ENCODE measurements at regions not wholly inside any gene's neighbourhood (a gene's known extent, or its start where the extent isn't known, plus 50 kb on each side); places are given as distances from the start of the nearest gene placed in this dataset.

DNA sequence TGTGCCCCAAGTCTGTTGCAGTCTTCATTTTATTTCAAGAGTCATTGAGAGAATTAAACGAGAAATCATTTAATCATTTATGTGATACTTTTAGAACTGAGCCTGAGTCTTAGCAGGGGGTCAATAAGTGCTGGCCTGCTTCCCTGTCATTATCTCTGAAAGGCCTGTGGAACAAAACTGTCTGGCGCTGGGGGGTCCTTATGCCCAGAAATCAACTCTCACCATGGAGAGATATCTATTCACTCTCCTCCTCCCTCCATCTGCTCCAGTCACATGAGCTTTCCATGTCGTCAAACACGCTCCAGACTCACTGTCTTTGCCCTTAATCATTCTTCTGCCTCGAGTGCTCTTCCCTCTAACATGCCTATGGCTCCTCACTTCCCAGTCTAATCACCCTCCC, 136.8 kb downstream of the ESM1 start:
- TF ChIP-seq, protein P1, sequence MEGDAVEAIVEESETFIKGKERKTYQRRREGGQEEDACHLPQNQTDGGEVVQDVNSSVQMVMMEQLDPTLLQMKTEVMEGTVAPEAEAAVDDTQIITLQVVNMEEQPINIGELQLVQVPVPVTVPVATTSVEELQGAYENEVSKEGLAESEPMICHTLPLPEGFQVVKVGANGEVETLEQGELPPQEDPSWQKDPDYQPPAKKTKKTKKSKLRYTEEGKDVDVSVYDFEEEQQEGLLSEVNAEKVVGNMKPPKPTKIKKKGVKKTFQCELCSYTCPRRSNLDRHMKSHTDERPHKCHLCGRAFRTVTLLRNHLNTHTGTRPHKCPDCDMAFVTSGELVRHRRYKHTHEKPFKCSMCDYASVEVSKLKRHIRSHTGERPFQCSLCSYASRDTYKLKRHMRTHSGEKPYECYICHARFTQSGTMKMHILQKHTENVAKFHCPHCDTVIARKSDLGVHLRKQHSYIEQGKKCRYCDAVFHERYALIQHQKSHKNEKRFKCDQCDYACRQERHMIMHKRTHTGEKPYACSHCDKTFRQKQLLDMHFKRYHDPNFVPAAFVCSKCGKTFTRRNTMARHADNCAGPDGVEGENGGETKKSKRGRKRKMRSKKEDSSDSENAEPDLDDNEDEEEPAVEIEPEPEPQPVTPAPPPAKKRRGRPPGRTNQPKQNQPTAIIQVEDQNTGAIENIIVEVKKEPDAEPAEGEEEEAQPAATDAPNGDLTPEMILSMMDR (IDR thresholded peaks at IDR 0.05; ENCODE audit: low read length) = no peak
- TF ChIP-seq EZH2 (optimal IDR thresholded peaks at IDR 0.05; ENCODE audit: low read depth, low read length) (no peak), EZH2phosphoT487 (IDR thresholded peaks at IDR 0.05; ENCODE audit: low read length) (no peak)
